HepG2 (cell line): ENCODE measurements at regions not wholly inside any gene's neighbourhood (a gene's known extent, or its start where the extent isn't known, plus 50 kb on each side); places are given as distances from the start of the nearest gene placed in this dataset.

Experiments used
- CBX5 ChIP-seq: sonication (generic); formaldehyde crosslinking; IDR thresholded peaks from 2 replicates; pipeline ENCODE4 v1.4.0; 2020; ENCODE audit warnings: missing genetic modification reagents, borderline replicate concordance
- FOXC1 ChIP-seq: sonication (generic); formaldehyde crosslinking; IDR thresholded peaks from 2 replicates; pipeline ENCODE4 v1.8.0; 2022; ENCODE audit warnings: mild to moderate bottlenecking, missing genetic modification reagents, borderline replicate concordance
- KDM2A ChIP-seq: sonication (generic); formaldehyde crosslinking; IDR thresholded peaks from 2 replicates; pipeline ENCODE4 v1.4.0; 2020; ENCODE audit warnings: low read depth, missing genetic modification reagents, borderline replicate concordance
- MXD4 ChIP-seq: IDR thresholded peaks from 2 replicates; pipeline ENCODE4 v1.6.1; 2016; ENCODE audit warnings: mild to moderate bottlenecking, missing biosample characterization, missing genetic modification reagents
- NBN ChIP-seq: fragments of 450-650 bp; conservative IDR thresholded peaks from 2 replicates; pipeline ENCODE4 v1.6.1; 2017
- PHB2 ChIP-seq: fragments of 450-650 bp; IDR thresholded peaks from 2 replicates; pipeline ENCODE4 v1.6.1; 2018; ENCODE audit not compliant: partially characterized antibody
- RFX1 ChIP-seq: fragments of 450-650 bp; IDR thresholded peaks from 2 replicates; pipeline ENCODE4 v1.6.1; 2017
- SOX6 ChIP-seq, 2 experiments: fragments of 450-650 bp in 1 of 2; sonication (generic) in 1 of 2; formaldehyde crosslinking in 1 of 2; IDR thresholded peaks; 2 replicates each; pipeline versions ENCODE4 v1.4.0 to v1.6.1; 2017 to 2020; ENCODE audit warnings: antibody characterized with exemption in 1 of 2, mild to moderate bottlenecking in 1 of 2, missing genetic modification reagents in 1 of 2
- THAP11 ChIP-seq: IDR thresholded peaks from 2 replicates; pipeline ENCODE4 v1.6.1; 2016; ENCODE audit warnings: missing biosample characterization, missing genetic modification reagents
- YY1 ChIP-seq: IDR thresholded peaks from 2 replicates; pipeline ENCODE4 v1.6.1; 2011; ENCODE audit warnings: low read length, low read depth, moderate library complexity, mild to moderate bottlenecking; ENCODE audit not compliant: insufficient read depth, insufficient replicate concordance
- ZNF264 ChIP-seq: sonication (generic); formaldehyde crosslinking; IDR thresholded peaks from 2 replicates; pipeline ENCODE4 v1.4.0; 2020; ENCODE audit warnings: missing genetic modification reagents
- ZNF317 ChIP-seq: sonication (generic); formaldehyde crosslinking; IDR thresholded peaks from 2 replicates; pipeline ENCODE4 v1.5.0; 2020; ENCODE audit warnings: mild to moderate bottlenecking, missing genetic modification reagents
- ZNF460 ChIP-seq: sonication (generic); formaldehyde crosslinking; IDR thresholded peaks from 2 replicates; pipeline ENCODE4 v1.5.1; 2020; ENCODE audit warnings: missing genetic modification reagents, mild to moderate bottlenecking, borderline replicate concordance
- ZNF468 ChIP-seq: sonication (generic); formaldehyde crosslinking; IDR thresholded peaks from 2 replicates; pipeline ENCODE4 v1.8.0; 2022; ENCODE audit warnings: mild to moderate bottlenecking, moderate library complexity, missing genetic modification reagents
- ZNF589 ChIP-seq: sonication (generic); formaldehyde crosslinking; conservative IDR thresholded peaks from 2 replicates; pipeline ENCODE4 v1.8.0; 2022; ENCODE audit warnings: mild to moderate bottlenecking, moderate library complexity, missing genetic modification reagents
- TF ChIP-seq, protein P1 (sequence below): sonication (generic); formaldehyde crosslinking; IDR thresholded peaks from 2 replicates; pipeline ENCODE4 v1.5.0; 2020; ENCODE audit warnings: missing genetic modification reagents, mild to moderate bottlenecking, borderline replicate concordance
- TF ChIP-seq, protein P2 (sequence below): sonication (generic); formaldehyde crosslinking; IDR thresholded peaks from 2 replicates; pipeline ENCODE4 v1.4.0; 2020; ENCODE audit warnings: missing genetic modification reagents
- TF ChIP-seq, protein P3 (sequence below): sonication (generic); formaldehyde crosslinking; IDR thresholded peaks from 2 replicates; pipeline ENCODE4 v1.4.0; 2020; ENCODE audit warnings: missing genetic modification reagents, borderline replicate concordance
- TF ChIP-seq, protein P4 (sequence below): sonication (generic); formaldehyde crosslinking; conservative IDR thresholded peaks from 2 replicates; pipeline ENCODE4 v1.4.0; 2020; ENCODE audit warnings: missing genetic modification reagents
- TF ChIP-seq, protein P5 (sequence below): sonication (generic); formaldehyde crosslinking; IDR thresholded peaks from 2 replicates; pipeline ENCODE4 v1.5.1; 2020; ENCODE audit warnings: mild to moderate bottlenecking, missing genetic modification reagents, borderline replicate concordance

DNA sequence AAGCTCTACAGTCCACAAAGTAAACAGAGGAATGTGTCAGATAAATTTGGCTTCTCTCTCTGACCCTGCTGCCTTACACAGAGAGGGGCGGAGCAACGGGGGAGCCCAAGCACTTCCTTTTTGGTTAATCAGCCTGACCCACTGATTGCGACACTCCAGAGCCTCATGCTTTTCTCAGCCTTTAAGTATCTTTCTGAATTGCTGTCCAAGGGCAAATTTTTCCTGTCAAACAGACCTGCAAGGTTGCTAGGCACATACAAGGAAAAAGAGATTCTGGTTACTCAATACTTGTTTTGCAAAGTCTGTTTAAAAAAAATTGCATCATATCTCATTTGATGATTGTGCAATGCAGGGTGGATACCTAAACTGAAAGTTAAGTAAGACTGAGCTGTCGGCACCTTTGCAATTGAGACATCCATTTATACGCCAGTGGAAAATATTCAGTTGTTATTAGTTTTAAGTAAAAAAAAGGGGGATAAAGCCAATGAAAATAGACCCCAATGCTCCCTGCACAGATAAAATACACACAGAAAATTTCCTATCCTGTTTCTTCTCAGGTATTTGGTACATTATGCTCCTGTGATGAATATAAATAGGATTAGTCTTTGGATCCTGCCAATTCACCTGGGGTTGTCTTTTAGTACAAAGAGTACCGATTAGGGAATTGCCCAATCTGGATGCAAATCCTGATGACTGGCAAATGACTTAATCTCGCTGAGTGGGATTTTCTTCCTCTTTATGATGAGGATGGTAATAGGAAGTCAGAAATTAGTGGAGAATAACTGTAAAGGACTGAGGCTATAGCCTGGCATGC lies 260.2 kb upstream of the TRIB2 start (continued):
- TF ChIP-seq SOX6 (IDR thresholded peaks at IDR 0.05) (no peak), SOX6 (CRISPR knock-in tag; IDR thresholded peaks at IDR 0.05) (peak; percentile 93), KDM2A (CRISPR knock-in tag) (no peak), FOXC1 (CRISPR knock-in tag) (no peak), CBX5 (CRISPR knock-in tag) (peak; percentile 72), ZNF317 (CRISPR knock-in tag) (0 out of 2 replicates have a peak, but pooled peaks have one; percentile 55), ZNF468 (CRISPR knock-in tag) (no peak), NBN (no peak), RFX1 (no peak), PHB2 (no peak), ZNF264 (CRISPR knock-in tag) (peak; percentile 88), YY1 (no peak), ZNF460 (no peak), THAP11 (CRISPR knock-in tag) (peak; percentile 84), ZNF589 (CRISPR knock-in tag) (no peak), MXD4 (CRISPR knock-in tag) (peak; percentile 55; the same call in 1 of the 2 replicates)
- TF ChIP-seq, protein P1, sequence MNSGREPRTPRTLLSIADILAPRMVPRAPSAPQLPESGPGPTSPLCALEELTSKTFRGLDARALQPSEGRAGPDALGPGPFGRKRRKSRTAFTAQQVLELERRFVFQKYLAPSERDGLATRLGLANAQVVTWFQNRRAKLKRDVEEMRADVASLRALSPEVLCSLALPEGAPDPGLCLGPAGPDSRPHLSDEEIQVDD (CRISPR knock-in tag): no peak
- TF ChIP-seq, protein P2, sequence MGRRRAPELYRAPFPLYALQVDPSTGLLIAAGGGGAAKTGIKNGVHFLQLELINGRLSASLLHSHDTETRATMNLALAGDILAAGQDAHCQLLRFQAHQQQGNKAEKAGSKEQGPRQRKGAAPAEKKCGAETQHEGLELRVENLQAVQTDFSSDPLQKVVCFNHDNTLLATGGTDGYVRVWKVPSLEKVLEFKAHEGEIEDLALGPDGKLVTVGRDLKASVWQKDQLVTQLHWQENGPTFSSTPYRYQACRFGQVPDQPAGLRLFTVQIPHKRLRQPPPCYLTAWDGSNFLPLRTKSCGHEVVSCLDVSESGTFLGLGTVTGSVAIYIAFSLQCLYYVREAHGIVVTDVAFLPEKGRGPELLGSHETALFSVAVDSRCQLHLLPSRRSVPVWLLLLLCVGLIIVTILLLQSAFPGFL (CRISPR knock-in tag): no peak
- TF ChIP-seq, protein P3, sequence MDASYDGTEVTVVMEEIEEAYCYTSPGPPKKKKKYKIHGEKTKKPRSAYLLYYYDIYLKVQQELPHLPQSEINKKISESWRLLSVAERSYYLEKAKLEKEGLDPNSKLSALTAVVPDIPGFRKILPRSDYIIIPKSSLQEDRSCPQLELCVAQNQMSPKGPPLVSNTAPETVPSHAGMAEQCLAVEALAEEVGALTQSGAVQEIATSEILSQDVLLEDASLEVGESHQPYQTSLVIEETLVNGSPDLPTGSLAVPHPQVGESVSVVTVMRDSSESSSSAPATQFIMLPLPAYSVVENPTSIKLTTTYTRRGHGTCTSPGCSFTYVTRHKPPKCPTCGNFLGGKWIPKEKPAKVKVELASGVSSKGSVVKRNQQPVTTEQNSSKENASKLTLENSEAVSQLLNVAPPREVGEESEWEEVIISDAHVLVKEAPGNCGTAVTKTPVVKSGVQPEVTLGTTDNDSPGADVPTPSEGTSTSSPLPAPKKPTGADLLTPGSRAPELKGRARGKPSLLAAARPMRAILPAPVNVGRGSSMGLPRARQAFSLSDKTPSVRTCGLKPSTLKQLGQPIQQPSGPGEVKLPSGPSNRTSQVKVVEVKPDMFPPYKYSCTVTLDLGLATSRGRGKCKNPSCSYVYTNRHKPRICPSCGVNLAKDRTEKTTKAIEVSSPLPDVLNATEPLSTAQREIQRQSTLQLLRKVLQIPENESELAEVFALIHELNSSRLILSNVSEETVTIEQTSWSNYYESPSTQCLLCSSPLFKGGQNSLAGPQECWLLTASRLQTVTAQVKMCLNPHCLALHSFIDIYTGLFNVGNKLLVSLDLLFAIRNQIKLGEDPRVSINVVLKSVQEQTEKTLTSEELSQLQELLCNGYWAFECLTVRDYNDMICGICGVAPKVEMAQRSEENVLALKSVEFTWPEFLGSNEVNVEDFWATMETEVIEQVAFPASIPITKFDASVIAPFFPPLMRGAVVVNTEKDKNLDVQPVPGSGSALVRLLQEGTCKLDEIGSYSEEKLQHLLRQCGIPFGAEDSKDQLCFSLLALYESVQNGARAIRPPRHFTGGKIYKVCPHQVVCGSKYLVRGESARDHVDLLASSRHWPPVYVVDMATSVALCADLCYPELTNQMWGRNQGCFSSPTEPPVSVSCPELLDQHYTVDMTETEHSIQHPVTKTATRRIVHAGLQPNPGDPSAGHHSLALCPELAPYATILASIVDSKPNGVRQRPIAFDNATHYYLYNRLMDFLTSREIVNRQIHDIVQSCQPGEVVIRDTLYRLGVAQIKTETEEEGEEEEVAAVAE (CRISPR knock-in tag): 0 out of 2 replicates have a peak, but pooled peaks have one; percentile 24
- TF ChIP-seq, protein P4, sequence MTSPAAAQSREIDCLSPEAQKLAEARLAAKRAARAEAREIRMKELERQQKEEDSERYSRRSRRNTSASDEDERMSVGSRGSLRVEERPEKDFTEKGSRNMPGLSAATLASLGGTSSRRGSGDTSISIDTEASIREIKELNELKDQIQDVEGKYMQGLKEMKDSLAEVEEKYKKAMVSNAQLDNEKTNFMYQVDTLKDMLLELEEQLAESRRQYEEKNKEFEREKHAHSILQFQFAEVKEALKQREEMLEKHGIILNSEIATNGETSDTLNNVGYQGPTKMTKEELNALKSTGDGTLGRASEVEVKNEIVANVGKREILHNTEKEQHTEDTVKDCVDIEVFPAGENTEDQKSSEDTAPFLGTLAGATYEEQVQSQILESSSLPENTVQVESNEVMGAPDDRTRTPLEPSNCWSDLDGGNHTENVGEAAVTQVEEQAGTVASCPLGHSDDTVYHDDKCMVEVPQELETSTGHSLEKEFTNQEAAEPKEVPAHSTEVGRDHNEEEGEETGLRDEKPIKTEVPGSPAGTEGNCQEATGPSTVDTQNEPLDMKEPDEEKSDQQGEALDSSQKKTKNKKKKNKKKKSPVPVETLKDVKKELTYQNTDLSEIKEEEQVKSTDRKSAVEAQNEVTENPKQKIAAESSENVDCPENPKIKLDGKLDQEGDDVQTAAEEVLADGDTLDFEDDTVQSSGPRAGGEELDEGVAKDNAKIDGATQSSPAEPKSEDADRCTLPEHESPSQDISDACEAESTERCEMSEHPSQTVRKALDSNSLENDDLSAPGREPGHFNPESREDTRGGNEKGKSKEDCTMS (CRISPR knock-in tag): no peak
- TF ChIP-seq, protein P5, sequence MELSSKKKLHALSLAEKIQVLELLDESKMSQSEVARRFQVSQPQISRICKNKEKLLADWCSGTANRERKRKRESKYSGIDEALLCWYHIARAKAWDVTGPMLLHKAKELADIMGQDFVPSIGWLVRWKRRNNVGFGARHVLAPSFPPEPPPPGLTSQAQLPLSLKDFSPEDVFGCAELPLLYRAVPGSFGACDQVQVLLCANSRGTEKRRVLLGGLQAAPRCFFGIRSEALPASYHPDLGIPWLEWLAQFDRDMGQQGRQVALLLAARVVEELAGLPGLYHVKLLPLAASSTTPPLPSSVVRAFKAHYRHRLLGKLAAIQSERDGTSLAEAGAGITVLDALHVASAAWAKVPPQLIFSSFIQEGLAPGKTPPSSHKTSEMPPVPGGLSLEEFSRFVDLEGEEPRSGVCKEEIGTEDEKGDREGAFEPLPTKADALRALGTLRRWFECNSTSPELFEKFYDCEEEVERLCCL (CRISPR knock-in tag): no peak
